CD4-positive, alpha-beta T cell (primary cell): ENCODE measurements at regions not wholly inside any gene's neighbourhood (a gene's known extent, or its start where the extent isn't known, plus 50 kb on each side); places are given as distances from the start of the nearest gene placed in this dataset.

ENCODE experiments used
- ATAC-seq: fragments of 200-7000 bp; cut with Tn5 transposase; one replicate; pipeline ENCODE4 v1.10.0; 2022; ENCODE audit warnings: mild to moderate bottlenecking; ENCODE audit not compliant: poor library complexity
- CTCF ChIA-PET: fragments of 350-600 bp; sonication (Branson Sonifier 250); formaldehyde crosslinking; loops from one replicate; lab custom pipeline; 2021; ENCODE audit warnings: antibody characterized with exemption, inconsistent platforms; lab: Charles Lee
- POLR2A ChIA-PET: fragments of 350-600 bp; sonication (Branson Sonifier 250); formaldehyde crosslinking; loops from one replicate; lab custom pipeline; 2021; ENCODE audit warnings: antibody characterized with exemption, inconsistent platforms; lab: Charles Lee
- DNase-seq, 14 experiments: peaks; one replicate each; pipeline ENCODE4 v3.0.0-alpha.2; 2013 to 2020; ENCODE audit warnings: mixed read lengths in 2 of 14
- H3K27ac ChIP-seq, 2 donors: one replicate each; pipeline versions ENCODE4 v1.5.1 to v1.7.0; 2013; ENCODE audit warnings: low read length in 2 of 2, low read depth in 1 of 2, mild to moderate bottlenecking in 1 of 2
- H3K27me3 ChIP-seq, 2 experiments: 1 replicate in 1 of 2; 2 replicates in 1 of 2; pipeline versions ENCODE4 v1.6.1 to v1.7.0; 2013; ENCODE audit warnings: low read length in 2 of 2, control low read depth in 1 of 2, mild to moderate bottlenecking in 1 of 2, moderate library complexity in 1 of 2; ENCODE audit not compliant: insufficient read depth in 2 of 2, control insufficient read depth in 1 of 2
- H3K36me3 ChIP-seq: one replicate; pipeline ENCODE4 v1.6.1; 2013; ENCODE audit warnings: low read length, control low read depth; ENCODE audit not compliant: insufficient read depth
- H3K4me1 ChIP-seq: one replicate; pipeline ENCODE4 v1.6.1; 2013; ENCODE audit warnings: low read length, control low read depth; ENCODE audit not compliant: insufficient read depth
- H3K4me3 ChIP-seq: one replicate; pipeline ENCODE4 v1.5.1; 2013; ENCODE audit warnings: mild to moderate bottlenecking, low read length, moderate library complexity
- H3K9me3 ChIP-seq, 2 experiments: 1 replicate in 1 of 2; 2 replicates in 1 of 2; pipeline versions ENCODE4 v1.6.1 to v1.7.0; 2013; ENCODE audit warnings: low read length in 2 of 2, mild to moderate bottlenecking in 2 of 2, control low read depth in 1 of 2, moderate library complexity in 1 of 2; ENCODE audit not compliant: control insufficient read depth in 1 of 2, insufficient read depth in 1 of 2
- H3K27ac Mint-ChIP-seq: one replicate; pipeline ENCODE4 v1.8.0; 2020; ENCODE audit warnings: mixed read lengths
- H3K27me3 Mint-ChIP-seq: one replicate; pipeline ENCODE4 v1.8.0; 2021; ENCODE audit warnings: mixed read lengths
- H3K36me3 Mint-ChIP-seq: one replicate; pipeline ENCODE4 v1.8.0; 2021; ENCODE audit warnings: low read depth, mixed read lengths
- H3K4me1 Mint-ChIP-seq: one replicate; pipeline ENCODE4 v1.8.0; 2021; ENCODE audit warnings: low read depth, mixed read lengths
- H3K4me3 Mint-ChIP-seq: one replicate; pipeline ENCODE4 v1.8.0; 2020; ENCODE audit warnings: mild to moderate bottlenecking, mixed read lengths
- H3K9me3 Mint-ChIP-seq: one replicate; pipeline ENCODE4 v1.8.0; 2020; ENCODE audit warnings: mixed read lengths
- CTCF ChIP-seq: fragments of 200-600 bp; IDR thresholded peaks from one replicate; pipeline ENCODE4 v1.8.0; 2022; ENCODE audit warnings: antibody characterized with exemption, mild to moderate bottlenecking
- intact Hi-C, 2 experiments: fragments of 100-400 bp; cut with DNase I in 1 of 2; cut with micrococcal nuclease in 1 of 2; formaldehyde crosslinking; loops; one replicate each; pipeline versions ENCODE4 v1.15.1 to v1.9.0; 2023 to 2025; cut with DNase I, micrococcal nuclease

- no peaks in the 10 kb centered on the region for H3K4me1 Mint-ChIP-seq
- H3K27me3 Mint-ChIP-seq = no peaks in the 10 kb centered on the region
- no peaks in the 10 kb centered on the region for H3K36me3 Mint-ChIP-seq
- ChIA-PET POLR2A (no interaction called here), CTCF (no interaction called here)
- Histone ChIP-seq H3K9me3 (no peaks in the 10 kb centered on the region), H3K4me3 (no peak overlapping the region), H3K27ac (no peak overlapping the region), H3K4me1 (no peaks in the 10 kb centered on the region), H3K36me3 (no peaks in the 10 kb centered on the region), H3K27me3 (no peaks in the 10 kb centered on the region)
- no peak for TF ChIP-seq CTCF
- no peak overlapping the region for H3K27ac Mint-ChIP-seq
- H3K9me3 Mint-ChIP-seq = no peaks in the 10 kb centered on the region
- intact Hi-C loops = no loop called here
- DNase-seq (no peak), ATAC-seq (no peak)
- no peak overlapping the region for H3K4me3 Mint-ChIP-seq
Observed at GRCh38 chr6:56366141-56366852, 118.9 kb upstream of the COL21A1 start.

- Mint-ChIP-seq H3K36me3 (no peaks in the 10 kb centered on the region), H3K27ac (no peak overlapping the region), H3K27me3 (no peaks in the 10 kb centered on the region), H3K9me3 (no peaks in the 10 kb centered on the region), H3K4me3 (no peak overlapping the region), H3K4me1 (no peaks in the 10 kb centered on the region)
- POLR2A ChIA-PET = no interaction called here
- intact Hi-C loops = no loop called here
- CTCF ChIA-PET = no interaction called here
- DNase-seq (no peak), ATAC-seq (no peak)
- H3K4me1 ChIP-seq = no peaks in the 10 kb centered on the region
- TF ChIP-seq CTCF = no peak
- H3K9me3 ChIP-seq = no peaks in the 10 kb centered on the region
- H3K4me3 ChIP-seq = no peak overlapping the region
- H3K36me3 ChIP-seq = no peaks in the 10 kb centered on the region
- H3K27me3 ChIP-seq = no peaks in the 10 kb centered on the region
- H3K27ac ChIP-seq = no peak overlapping the region
Observed at GRCh38 chr6:56364827-56365339, 117.5 kb upstream of the COL21A1 start.

- no peaks in the 10 kb centered on the region for H3K36me3 Mint-ChIP-seq
- H3K4me3 Mint-ChIP-seq = no peak overlapping the region
- ChIA-PET POLR2A (no interaction called here), CTCF (no interaction called here)
- ATAC-seq = no peak
- no peak overlapping the region for H3K27ac ChIP-seq
- H3K4me1 ChIP-seq = no peaks in the 10 kb centered on the region
- no peaks in the 10 kb centered on the region for H3K27me3 Mint-ChIP-seq
- no peak for DNase-seq
- no peaks in the 10 kb centered on the region for H3K4me1 Mint-ChIP-seq
- H3K27me3 ChIP-seq = no peaks in the 10 kb centered on the region
- no peaks in the 10 kb centered on the region for H3K36me3 ChIP-seq
- no peak overlapping the region for H3K27ac Mint-ChIP-seq
- no peaks in the 10 kb centered on the region for H3K9me3 ChIP-seq
- intact Hi-C loops = no loop called here
- no peak for TF ChIP-seq CTCF
- H3K9me3 Mint-ChIP-seq = no peaks in the 10 kb centered on the region
- H3K4me3 ChIP-seq = no peak overlapping the region
Observed at GRCh38 chr6:56364431-56364826, 117.0 kb upstream of the COL21A1 start.
